H9 (cell line): ENCODE measurements at regions not wholly inside any gene's neighbourhood (a gene's known extent, or its start where the extent isn't known, plus 50 kb on each side); places are given as distances from the start of the nearest gene placed in this dataset.

ENCODE experiments used
- DNase-seq: peaks from one replicate; pipeline ENCODE4 v3.0.0-alpha.2; 2017
- H2AFZ ChIP-seq: one replicate; pipeline ENCODE4 v1.6.1; 2013; ENCODE audit warnings: mild to moderate bottlenecking, low read length, control low read depth, moderate library complexity
- H2AK5ac ChIP-seq: 2 replicates; pipeline ENCODE4 v1.6.1; 2013; ENCODE audit warnings: low read length, control low read depth, mixed read lengths; ENCODE audit not compliant: insufficient read length
- H2BK120ac ChIP-seq: one replicate; pipeline ENCODE4 v1.6.1; 2013; ENCODE audit warnings: low read depth, mild to moderate bottlenecking, low read length, control low read depth, inconsistent platforms; ENCODE audit not compliant: poor library complexity, severe bottlenecking
- H2BK12ac ChIP-seq: 2 replicates; pipeline ENCODE4 v1.6.1; 2013; ENCODE audit warnings: low read length, control low read depth, mixed read lengths, low read depth; ENCODE audit not compliant: insufficient read length
- H2BK15ac ChIP-seq: 2 replicates; pipeline ENCODE4 v1.6.1; 2013; ENCODE audit warnings: low read depth, low read length, control low read depth
- H2BK20ac ChIP-seq: one replicate; pipeline ENCODE4 v1.6.1; 2013; ENCODE audit warnings: low read depth, mild to moderate bottlenecking, low read length, control low read depth, inconsistent platforms; ENCODE audit not compliant: poor library complexity, severe bottlenecking
- H2BK5ac ChIP-seq: 2 replicates; pipeline ENCODE4 v1.6.1; 2013; ENCODE audit warnings: low read length, control low read depth, mixed read lengths; ENCODE audit not compliant: insufficient read length
- H3K14ac ChIP-seq: 2 replicates; pipeline ENCODE4 v1.6.1; 2013; ENCODE audit warnings: low read length, control low read depth; ENCODE audit not compliant: insufficient read depth
- H3K18ac ChIP-seq: 2 replicates; pipeline ENCODE4 v1.6.1; 2013; ENCODE audit warnings: low read depth, mild to moderate bottlenecking, mixed read lengths, low read length, control low read depth; ENCODE audit not compliant: insufficient read length
- H3K23ac ChIP-seq: 2 replicates; pipeline ENCODE4 v1.6.1; 2013; ENCODE audit warnings: low read length, control low read depth, mixed read lengths, low read depth; ENCODE audit not compliant: insufficient read length
- H3K23me2 ChIP-seq: 2 replicates; pipeline ENCODE4 v1.6.1; 2013; ENCODE audit warnings: low read depth, mild to moderate bottlenecking, mixed read lengths, low read length, control low read depth; ENCODE audit not compliant: insufficient read length, poor library complexity, severe bottlenecking
- H3K27ac ChIP-seq: 2 replicates; pipeline ENCODE4 v1.5.1; 2013; ENCODE audit warnings: low read length, control low read depth, mixed read lengths, low read depth; ENCODE audit not compliant: insufficient read length
- H3K27me3 ChIP-seq: 2 replicates; pipeline ENCODE4 v1.6.1; 2013; ENCODE audit warnings: low read length, control low read depth, inconsistent platforms; ENCODE audit not compliant: insufficient read depth
- H3K4ac ChIP-seq: 2 replicates; pipeline ENCODE4 v1.6.1; 2013; ENCODE audit warnings: low read depth, mild to moderate bottlenecking, control low read depth, inconsistent platforms, low read length, moderate library complexity
- H3K4me1 ChIP-seq: 2 replicates; pipeline ENCODE4 v1.6.1; 2013; ENCODE audit warnings: low read length, control low read depth, inconsistent platforms; ENCODE audit not compliant: insufficient read depth
- H3K4me2 ChIP-seq: 2 replicates; pipeline ENCODE4 v1.6.1; 2013; ENCODE audit warnings: low read length, control low read depth, mixed read lengths; ENCODE audit not compliant: insufficient read length, insufficient read depth
- H3K56ac ChIP-seq: 2 replicates; pipeline ENCODE4 v1.6.1; 2013; ENCODE audit warnings: low read depth, mild to moderate bottlenecking, mixed read lengths, low read length, control low read depth; ENCODE audit not compliant: insufficient read length
- H3K79me1 ChIP-seq: 2 replicates; pipeline ENCODE4 v1.6.1; 2013; ENCODE audit warnings: low read depth, mild to moderate bottlenecking, moderate library complexity, low read length, control low read depth, inconsistent platforms; ENCODE audit not compliant: insufficient read depth, poor library complexity, severe bottlenecking
- H3K79me2 ChIP-seq: 2 replicates; pipeline ENCODE4 v1.6.1; 2013; ENCODE audit warnings: low read length, control low read depth, inconsistent platforms; ENCODE audit not compliant: insufficient read depth
- H3K9ac ChIP-seq: 2 replicates; pipeline ENCODE4 v1.6.1; 2013; ENCODE audit warnings: low read length, control low read depth, mixed read lengths; ENCODE audit not compliant: insufficient read length; ENCODE audit errors: extremely low read depth
- H3K9me3 ChIP-seq: one replicate; pipeline ENCODE4 v1.6.1; 2013; ENCODE audit warnings: low read depth, low read length, inconsistent platforms; ENCODE audit not compliant: control insufficient read depth
- H3T11ph ChIP-seq: one replicate; pipeline ENCODE4 v1.6.1; 2013; ENCODE audit warnings: mild to moderate bottlenecking, low read length, control low read depth, inconsistent platforms
- H4K20me1 ChIP-seq: one replicate; pipeline ENCODE4 v1.6.1; 2013; ENCODE audit not compliant: control insufficient read depth, insufficient read length, insufficient read depth
- H4K5ac ChIP-seq: 2 replicates; pipeline ENCODE4 v1.6.1; 2013; ENCODE audit warnings: low read depth, mild to moderate bottlenecking, mixed read lengths, low read length, control low read depth; ENCODE audit not compliant: insufficient read length
- H4K8ac ChIP-seq: replicated peaks from 2 replicates; pipeline ENCODE4 v1.6.1; 2013; ENCODE audit warnings: low read length, control low read depth, mixed read lengths, low read depth; ENCODE audit not compliant: insufficient read length
- H4K91ac ChIP-seq: 2 replicates; pipeline ENCODE4 v1.6.1; 2013; ENCODE audit warnings: low read depth, mild to moderate bottlenecking, moderate library complexity, mixed read lengths, low read length, control low read depth; ENCODE audit not compliant: insufficient read length
- H3K27ac Mint-ChIP-seq, 3 experiments: 2 replicates in 2 of 3; 3 replicates in 1 of 3; pipeline ENCODE4 v1.8.0; 2020 to 2021; ENCODE audit warnings: mixed read lengths in 3 of 3, mild to moderate bottlenecking in 1 of 3, moderate library complexity in 1 of 3
- H3K27me3 Mint-ChIP-seq: 2 replicates; pipeline ENCODE4 v1.8.0; 2021; ENCODE audit warnings: low read depth, mild to moderate bottlenecking, moderate library complexity, mixed read lengths
- H3K36me3 Mint-ChIP-seq, 3 experiments: 2 replicates in 2 of 3; 3 replicates in 1 of 3; pipeline ENCODE4 v1.8.0; 2020 to 2021; ENCODE audit warnings: low read depth in 3 of 3, mixed read lengths in 3 of 3; ENCODE audit not compliant: insufficient read depth in 1 of 3
- H3K4me1 Mint-ChIP-seq, 2 experiments: 2 replicates each; pipeline ENCODE4 v1.8.0; 2020; ENCODE audit warnings: mixed read lengths in 2 of 2
- H3K4me3 Mint-ChIP-seq, 2 experiments: 2 replicates in 1 of 2; 3 replicates in 1 of 2; pipeline ENCODE4 v1.8.0; 2020 to 2021; ENCODE audit warnings: mild to moderate bottlenecking in 2 of 2, mixed read lengths in 2 of 2, moderate library complexity in 1 of 2
- H3K9me3 Mint-ChIP-seq, 2 experiments: 2 replicates in 1 of 2; 3 replicates in 1 of 2; pipeline ENCODE4 v1.8.0; 2020; ENCODE audit warnings: mild to moderate bottlenecking in 2 of 2, mixed read lengths in 2 of 2, moderate library complexity in 1 of 2
- CTCF ChIP-seq: fragments of 200-600 bp; sonication (generic); conservative IDR thresholded peaks from 3 replicates; pipeline ENCODE4 v1.8.0; 2021; ENCODE audit warnings: antibody characterized with exemption, mild to moderate bottlenecking
- WGBS: extraction: QIAGEN DNeasy Blood & Tissue Kit; methylation state at CpG from one replicate; pipeline ENCODE4 v1.1.7; 2013; ENCODE audit warnings: missing lambda C conversion rate, low lambda C conversion rate, mixed read lengths; ENCODE audit not compliant: insufficient read length; ENCODE audit errors: extremely low coverage; 5-methylcytosine and 5-hydroxymethylcytosine counted together

GRCh38 chr7:3120513-3120912 is 76.8 kb upstream of the CARD11 start:
- Histone ChIP-seq H4K91ac (no peak overlapping the region), H3K56ac (no peak overlapping the region), H3K9me3 (peaks cover 6% of the 10 kb centered on the region), H3K9ac (no peak overlapping the region), H4K8ac (no peak overlapping the region), H2BK15ac (no peak overlapping the region), H3K79me1 (no peaks in the 10 kb centered on the region), H2AK5ac (no peak overlapping the region), H3T11ph (no peak overlapping the region), H3K14ac (no peak overlapping the region), H2AFZ (no peak overlapping the region), H3K27me3 (no peaks in the 10 kb centered on the region; the same call in 1 of the 2 replicates), H3K4ac (no peak overlapping the region), H2BK5ac (no peak overlapping the region), H3K23ac (no peak overlapping the region), H2BK20ac (no peak overlapping the region), H3K18ac (no peak overlapping the region), H2BK120ac (no peak overlapping the region), H3K79me2 (no peaks in the 10 kb centered on the region), H3K4me1 (no peaks in the 10 kb centered on the region), H3K23me2 (no peaks in the 10 kb centered on the region), H4K5ac (no peak overlapping the region), H4K20me1 (no peaks in the 10 kb centered on the region), H3K27ac (no peak overlapping the region), H2BK12ac (no peak overlapping the region), H3K4me2 (no peak overlapping the region)
- Mint-ChIP-seq H3K4me3 (no peak overlapping the region), H3K27ac (no peak overlapping the region), H3K4me1 (peaks cover 9 to 11% of the 10 kb centered on the region in 2 experiments), H3K27me3 (peaks cover 19% of the 10 kb centered on the region), H3K36me3 (peaks cover 7 to 20% (median 16%) of the 10 kb centered on the region in 3 experiments), H3K9me3 (peaks cover 25 to 30% of the 10 kb centered on the region in 2 experiments)
- TF ChIP-seq CTCF, result no peak
- WGBS, result no CpG with 5 or more reads among the region's 3 CpGs
- DNase-seq, result no peak
